ENCODE measurements at regions not wholly inside any gene's neighbourhood (a gene's known extent, or its start where the extent isn't known, plus 50 kb on each side); places are given as distances from the start of the nearest gene placed in this dataset.

GRCh38 chrX:128931071-128931470 is 592.2 kb downstream of the SMARCA1 start:
- no peak for TF ChIP-seq CTCF (IDR thresholded peaks at IDR 0.05)
- TF ChIP-seq HDAC2 (IDR thresholded peaks at IDR 0.05): no peak
- TF ChIP-seq CEBPB (IDR thresholded peaks at IDR 0.05): no peak
- TF ChIP-seq HOXB13 (CRISPR knock-in tag; IDR thresholded peaks at IDR 0.05; ENCODE audit: low read depth): no peak
- TF ChIP-seq MAZ (IDR thresholded peaks at IDR 0.05; ENCODE audit: borderline replicate concordance, low read depth, low read length): no peak

Data from A549 (cell line).